H1 (cell line): ENCODE measurements at regions not wholly inside any gene's neighbourhood (a gene's known extent, or its start where the extent isn't known, plus 50 kb on each side); places are given as distances from the start of the nearest gene placed in this dataset.

Experiments used
- CTCF ChIA-PET: fragments of 300-600 bp; sonication (Branson Sonifier 250); formaldehyde crosslinking; loops from one replicate; lab custom pipeline; 2021; ENCODE audit not compliant: partially characterized antibody; lab: Charles Lee
- POLR2A ChIA-PET: fragments of 300-600 bp; sonication (Branson Sonifier 250); formaldehyde crosslinking; loops from one replicate; lab custom pipeline; 2021; ENCODE audit warnings: inconsistent platforms; ENCODE audit not compliant: partially characterized antibody; lab: Charles Lee
- DNase-seq, 2 experiments: peaks; one replicate each; pipeline versions ENCODE4 v3.0.0 to v3.0.0-alpha.2; 2010 to 2022; ENCODE audit warnings: low spot score in 2 of 2, low read depth in 1 of 2, mixed read lengths in 1 of 2
- FAIRE-seq: peaks from 2 replicates; lab custom pipeline; 2011; peaks lifted over from hg19 to GRCh38; lab: Jason Lieb, UNC
- H2AFZ ChIP-seq: 2 replicates; pipeline ENCODE4 v1.8.1; 2012; ENCODE audit warnings: low read length, inconsistent platforms
- H2AK5ac ChIP-seq: 2 replicates; pipeline ENCODE4 v1.6.1; 2013; ENCODE audit warnings: low read depth, low read length
- H2BK120ac ChIP-seq: replicated peaks from 2 replicates; pipeline ENCODE3; 2013; ENCODE audit warnings: low read depth, low read length, inconsistent platforms
- H2BK12ac ChIP-seq: 2 replicates; pipeline ENCODE4 v1.6.1; 2013; ENCODE audit warnings: low read depth, low read length
- H2BK15ac ChIP-seq: 2 replicates; pipeline ENCODE4 v1.6.1; 2013; ENCODE audit warnings: low read length
- H2BK20ac ChIP-seq: 2 replicates; pipeline ENCODE4 v1.6.1; 2013; ENCODE audit warnings: low read length
- H2BK5ac ChIP-seq: 2 replicates; pipeline ENCODE4 v1.6.1; 2013; ENCODE audit warnings: low read depth, low read length
- H3K14ac ChIP-seq: 2 replicates; pipeline ENCODE4 v1.6.1; 2013; ENCODE audit warnings: inconsistent platforms; ENCODE audit not compliant: insufficient read length
- H3K18ac ChIP-seq: 2 replicates; pipeline ENCODE4 v1.6.1; 2013; ENCODE audit warnings: low read length; ENCODE audit errors: extremely low read depth
- H3K23ac ChIP-seq: 2 replicates; pipeline ENCODE4 v1.6.1; 2013; ENCODE audit warnings: inconsistent platforms; ENCODE audit not compliant: insufficient read length
- H3K23me2 ChIP-seq: 2 replicates; pipeline ENCODE4 v1.6.1; 2013; ENCODE audit warnings: low read depth, low read length
- H3K27ac ChIP-seq: 2 replicates; pipeline ENCODE4 v1.6.1; 2011; ENCODE audit warnings: low read depth, low read length, inconsistent platforms
- H3K27me3 ChIP-seq, 4 experiments: replicated peaks in 1 of 4; 1 replicate in 1 of 4; 2 replicates in 3 of 4; pipeline versions ENCODE4 v1.6.1 to v1.8.1; 2011 to 2013; ENCODE audit warnings: low read length in 3 of 4, mild to moderate bottlenecking in 3 of 4, inconsistent platforms in 2 of 4, mixed read lengths in 2 of 4, moderate library complexity in 1 of 4; ENCODE audit not compliant: control insufficient read depth in 3 of 4, insufficient read depth in 3 of 4; ENCODE audit errors: extremely low read depth in 1 of 4
- H3K36me3 ChIP-seq, 4 experiments: 2 replicates each; pipeline versions ENCODE4 v1.6.1 to v1.8.1; 2011 to 2013; ENCODE audit warnings: mild to moderate bottlenecking in 4 of 4, low read length in 3 of 4, moderate library complexity in 2 of 4, control low read depth in 1 of 4, inconsistent platforms in 1 of 4; ENCODE audit not compliant: insufficient read depth in 4 of 4, control insufficient read depth in 2 of 4
- H3K4ac ChIP-seq: replicated peaks from 2 replicates; pipeline ENCODE3; 2013; ENCODE audit warnings: low read length, low read depth, mixed read lengths, inconsistent platforms; ENCODE audit not compliant: insufficient read length
- H3K4me1 ChIP-seq, 4 experiments: replicated peaks in 1 of 4; 1 replicate in 1 of 4; 2 replicates in 3 of 4; pipeline versions ENCODE4 v1.6.1 to v1.8.1; 2011 to 2013; ENCODE audit warnings: low read length in 3 of 4, inconsistent platforms in 2 of 4, mixed read lengths in 1 of 4; ENCODE audit not compliant: insufficient read depth in 4 of 4, control insufficient read depth in 3 of 4
- H3K4me2 ChIP-seq, 2 experiments: 2 replicates each; pipeline versions ENCODE4 v1.6.1 to v1.8.1; 2011 to 2013; ENCODE audit warnings: low read depth in 2 of 2, low read length in 2 of 2, control low read depth in 1 of 2, inconsistent platforms in 1 of 2, mild to moderate bottlenecking in 1 of 2; ENCODE audit not compliant: insufficient read depth in 1 of 2
- H3K4me3 ChIP-seq, 4 experiments: fragments of 200-600, 300-600 bp in 1 of 4; sonication (generic), shearing (Covaris generic), sonication (Bioruptor Twin) in 1 of 4; 2 replicates each; pipeline versions ENCODE4 v1.5.1 to v1.8.1; 2011 to 2016; ENCODE audit warnings: low read length in 4 of 4, low read depth in 3 of 4, control low read depth in 2 of 4, inconsistent platforms in 2 of 4, mild to moderate bottlenecking in 2 of 4, mixed read lengths in 1 of 4, moderate library complexity in 1 of 4; ENCODE audit not compliant: insufficient read depth in 2 of 4; ENCODE audit errors: extremely low read depth in 1 of 4
- H3K56ac ChIP-seq: replicated peaks from 2 replicates; pipeline ENCODE3; 2013; ENCODE audit warnings: low read depth, mild to moderate bottlenecking, mixed read lengths, low read length, inconsistent platforms; ENCODE audit not compliant: insufficient read length
- H3K79me1 ChIP-seq: 2 replicates; pipeline ENCODE4 v1.6.1; 2013; ENCODE audit warnings: low read depth, low read length, control low read depth
- H3K79me2 ChIP-seq, 2 experiments: 2 replicates each; pipeline versions ENCODE4 v1.6.1 to v1.8.1; 2012 to 2013; ENCODE audit warnings: low read length in 2 of 2, mild to moderate bottlenecking in 2 of 2, inconsistent platforms in 1 of 2; ENCODE audit not compliant: insufficient read depth in 2 of 2, control insufficient read depth in 1 of 2
- H3K9ac ChIP-seq, 4 experiments: replicated peaks in 1 of 4; 1 replicate in 1 of 4; 2 replicates in 3 of 4; pipeline versions ENCODE4 v1.6.1 to v1.8.1; 2011 to 2013; ENCODE audit warnings: low read depth in 3 of 4, low read length in 3 of 4, control low read depth in 2 of 4, mild to moderate bottlenecking in 2 of 4, moderate library complexity in 2 of 4, inconsistent platforms in 1 of 4; ENCODE audit errors: extremely low read depth in 1 of 4
- H3K9me3 ChIP-seq, 2 experiments: 2 replicates each; pipeline versions ENCODE4 v1.6.1 to v1.8.1; 2012 to 2013; ENCODE audit warnings: mild to moderate bottlenecking in 2 of 2, moderate library complexity in 2 of 2, control low read depth in 1 of 2, inconsistent platforms in 1 of 2, low read depth in 1 of 2, low read length in 1 of 2, mixed read lengths in 1 of 2; ENCODE audit not compliant: insufficient read depth in 2 of 2
- H4K20me1 ChIP-seq, 2 experiments: replicated peaks in 1 of 2; 2 replicates each; pipeline versions ENCODE3 to v1.8.1; 2011 to 2013; ENCODE audit warnings: inconsistent platforms in 2 of 2, low read length in 2 of 2, mild to moderate bottlenecking in 1 of 2; ENCODE audit not compliant: insufficient read depth in 2 of 2, control insufficient read depth in 1 of 2
- H4K5ac ChIP-seq: 2 replicates; pipeline ENCODE4 v1.6.1; 2013; ENCODE audit warnings: low read length, low read depth, mixed read lengths, inconsistent platforms; ENCODE audit not compliant: insufficient read length
- H4K8ac ChIP-seq: 2 replicates; pipeline ENCODE4 v1.8.0; 2013; ENCODE audit warnings: mild to moderate bottlenecking, moderate library complexity, low read length, inconsistent platforms; ENCODE audit not compliant: insufficient read depth; ENCODE audit errors: extremely low read depth
- H4K91ac ChIP-seq: replicated peaks from 2 replicates; pipeline ENCODE3; 2013; ENCODE audit warnings: low read length, mixed read lengths, inconsistent platforms; ENCODE audit not compliant: insufficient read length
- CHD1 ChIP-seq: IDR thresholded peaks from 2 replicates; pipeline ENCODE4 v1.6.1; 2012; ENCODE audit warnings: low read depth, low read length, improper control_type of control experiment
- CREB1 ChIP-seq: IDR thresholded peaks from 2 replicates; pipeline ENCODE4 v1.6.1; 2012; ENCODE audit warnings: inconsistent platforms
- EGR1 ChIP-seq: IDR thresholded peaks from 2 replicates; pipeline ENCODE4 v1.6.1; 2011; ENCODE audit warnings: low read depth, low read length, borderline replicate concordance
- EP300 ChIP-seq, 2 experiments: IDR thresholded peaks; 1 replicate in 1 of 2; 2 replicates in 1 of 2; pipeline ENCODE4 v1.6.1; 2011 to 2012; ENCODE audit warnings: low read depth in 2 of 2, low read length in 2 of 2, mild to moderate bottlenecking in 2 of 2, borderline replicate concordance in 1 of 2, inconsistent platforms in 1 of 2, moderate library complexity in 1 of 2
- FOSL1 ChIP-seq: IDR thresholded peaks from 2 replicates; pipeline ENCODE4 v1.6.1; 2011; ENCODE audit warnings: mild to moderate bottlenecking, low read depth, low read length, moderate library complexity; ENCODE audit not compliant: insufficient read depth
- GTF2F1 ChIP-seq: IDR thresholded peaks from 2 replicates; pipeline ENCODE4 v1.6.1; 2012; ENCODE audit warnings: low read depth, low read length, improper control_type of control experiment, borderline replicate concordance
- KDM1A ChIP-seq: fragments of 200-600, 300-600 bp; sonication (generic); IDR thresholded peaks from 2 replicates; pipeline ENCODE4 v1.7.1; 2016; ENCODE audit warnings: mild to moderate bottlenecking, low read length, borderline replicate concordance
- KDM5A ChIP-seq: fragments of 200-600 bp; IDR thresholded peaks from 2 replicates; pipeline ENCODE4 v1.7.1; 2012; ENCODE audit warnings: mild to moderate bottlenecking, low read length, inconsistent platforms, mixed read lengths
- RNF2 ChIP-seq: fragments of 200-900, 300-1000 bp; sonication (generic); IDR thresholded peaks from 2 replicates; pipeline ENCODE4 v1.7.1; 2016; ENCODE audit warnings: borderline replicate concordance, low read depth, mild to moderate bottlenecking, antibody characterized with exemption, low read length; ENCODE audit not compliant: poor library complexity, severe bottlenecking; ENCODE audit errors: missing control alignments
- SP4 ChIP-seq: IDR thresholded peaks from 2 replicates; pipeline ENCODE4 v1.6.1; 2012; ENCODE audit warnings: low read length, inconsistent platforms
- WGBS, 2 experiments: shearing (Covaris generic) in 1 of 2; methylation state at CpG; one replicate each; pipeline versions ENCODE4 v1.1.6 to v1.1.7; 2013 to 2015; ENCODE audit warnings: low lambda C conversion rate in 2 of 2, mixed read lengths in 2 of 2, inconsistent platforms in 1 of 2, low coverage in 1 of 2, missing lambda C conversion rate in 1 of 2; ENCODE audit not compliant: insufficient replicate concordance in 2 of 2, insufficient coverage in 1 of 2, insufficient read length in 1 of 2; ENCODE audit errors: extremely low coverage in 1 of 2, missing lambda C conversion rate in 1 of 2; 5-methylcytosine and 5-hydroxymethylcytosine counted together
- TF ChIP-seq, protein P1 (sequence below), 3 experiments: IDR thresholded peaks; 1 replicate in 2 of 3; 2 replicates in 1 of 3; pipeline versions ENCODE4 v1.5.1 to v1.6.1; 2011; ENCODE audit warnings: low read length in 3 of 3, mild to moderate bottlenecking in 3 of 3, inconsistent platforms in 2 of 3, low read depth in 1 of 3, moderate library complexity in 1 of 3; ENCODE audit not compliant: insufficient read depth in 1 of 3; ENCODE audit errors: control extremely low read depth in 1 of 3

DNA sequence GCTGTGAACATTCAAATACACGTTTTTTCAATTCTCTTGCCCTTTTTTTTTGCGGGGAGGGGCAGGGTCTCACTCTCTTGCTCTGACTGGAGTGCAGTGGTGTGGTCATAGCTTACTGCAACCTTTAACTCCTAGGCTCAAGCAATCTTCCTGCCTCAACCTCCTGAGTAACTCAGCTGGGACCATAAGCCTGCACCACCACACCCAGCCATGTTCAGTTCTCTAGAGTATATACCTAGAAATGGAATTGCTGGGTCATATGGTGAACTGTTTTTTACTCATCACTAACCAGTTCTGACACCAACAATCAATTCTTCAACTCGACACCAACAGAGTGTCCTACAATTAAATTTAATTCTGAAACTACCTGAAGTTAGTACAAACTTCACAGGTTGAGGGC, 85.5 kb upstream of the ZNF169 start:
- Histone ChIP-seq H3K36me3 (peaks cover 0 to 34% (median 19%) of the 10 kb centered on the region in 4 experiments; a peak in 5 of 8 replicates), H4K20me1 (peaks cover 27 to 48% of the 10 kb centered on the region in 2 experiments), H3K18ac (no peak overlapping the region), H2BK12ac (no peak overlapping the region), H2BK120ac (no peak overlapping the region), H3K79me2 (peaks cover 47 to 98% of the 10 kb centered on the region in 2 experiments), H3K79me1 (no peaks in the 10 kb centered on the region), H3K14ac (no peak overlapping the region), H3K23me2 (no peaks in the 10 kb centered on the region), H3K4me1 (peaks cover 0 to 12% (median under 1%) of the 10 kb centered on the region in 4 experiments; a peak in 2 of 7 replicates), H3K9ac (no peak overlapping the region), H2AK5ac (no peak overlapping the region), H4K5ac (no peak overlapping the region), H3K27me3 (no peaks in the 10 kb centered on the region), H3K56ac (no peak overlapping the region), H3K4me3 (no peak overlapping the region), H2AFZ (no peak overlapping the region), H4K91ac (no peak overlapping the region), H3K9me3 (no peaks in the 10 kb centered on the region), H4K8ac (no peak overlapping the region), H2BK15ac (no peak overlapping the region), H3K23ac (no peak overlapping the region), H2BK20ac (no peak overlapping the region), H3K27ac (no peak overlapping the region), H3K4me2 (no peak overlapping the region), H3K4ac (no peak overlapping the region), H2BK5ac (no peak overlapping the region)
- ChIA-PET POLR2A (interaction anchor here (0.6 to 5.6 kb wide), 9 partner anchors 9 to 301 kb away, joined by 3 to 45 read pairs (median 5); no protein-coding TSS in a partner anchor), CTCF (interaction anchor here (0.7 to 1.1 kb wide), 4 partner anchors 14 to 159 kb away, joined by 3 to 4 read pairs (median 3); no protein-coding TSS in a partner anchor)
- WGBS, 2 experiments = 67% methylated on average over 3 of the region's 3 CpGs; no CpG with 5 or more reads in 1 of the 2 experiments
- no peak for FAIRE-seq
- DNase-seq = no peak
- TF ChIP-seq CREB1 = no peak
- no peak for TF ChIP-seq SP4
- no peak for TF ChIP-seq FOSL1
- no peak for TF ChIP-seq KDM5A
- TF ChIP-seq EP300 (IDR thresholded peaks at IDR 0.05; ENCODE audit: borderline replicate concordance in 1 of 2, low read depth in 2 of 2, low read length in 2 of 2) = no peak
- no peak for TF ChIP-seq CHD1
- no peak for TF ChIP-seq RNF2
- TF ChIP-seq, protein P1, sequence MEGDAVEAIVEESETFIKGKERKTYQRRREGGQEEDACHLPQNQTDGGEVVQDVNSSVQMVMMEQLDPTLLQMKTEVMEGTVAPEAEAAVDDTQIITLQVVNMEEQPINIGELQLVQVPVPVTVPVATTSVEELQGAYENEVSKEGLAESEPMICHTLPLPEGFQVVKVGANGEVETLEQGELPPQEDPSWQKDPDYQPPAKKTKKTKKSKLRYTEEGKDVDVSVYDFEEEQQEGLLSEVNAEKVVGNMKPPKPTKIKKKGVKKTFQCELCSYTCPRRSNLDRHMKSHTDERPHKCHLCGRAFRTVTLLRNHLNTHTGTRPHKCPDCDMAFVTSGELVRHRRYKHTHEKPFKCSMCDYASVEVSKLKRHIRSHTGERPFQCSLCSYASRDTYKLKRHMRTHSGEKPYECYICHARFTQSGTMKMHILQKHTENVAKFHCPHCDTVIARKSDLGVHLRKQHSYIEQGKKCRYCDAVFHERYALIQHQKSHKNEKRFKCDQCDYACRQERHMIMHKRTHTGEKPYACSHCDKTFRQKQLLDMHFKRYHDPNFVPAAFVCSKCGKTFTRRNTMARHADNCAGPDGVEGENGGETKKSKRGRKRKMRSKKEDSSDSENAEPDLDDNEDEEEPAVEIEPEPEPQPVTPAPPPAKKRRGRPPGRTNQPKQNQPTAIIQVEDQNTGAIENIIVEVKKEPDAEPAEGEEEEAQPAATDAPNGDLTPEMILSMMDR (IDR thresholded peaks at IDR 0.05; ENCODE audit: control extremely low read depth in 1 of 3, insufficient read depth in 1 of 3, low read depth in 1 of 3, low read length in 3 of 3) = no peak
- TF ChIP-seq EGR1 = no peak
- no peak for TF ChIP-seq GTF2F1
- no peak for TF ChIP-seq KDM1A
